ENCODE measurements at regions not wholly inside any gene's neighbourhood (a gene's known extent, or its start where the extent isn't known, plus 50 kb on each side); places are given as distances from the start of the nearest gene placed in this dataset.
"Not testable (repeated sequence)": the region's sequence is repeated elsewhere in the genome, so short reads cannot be mapped to it uniquely, and the experiment has no call there.

DNA sequence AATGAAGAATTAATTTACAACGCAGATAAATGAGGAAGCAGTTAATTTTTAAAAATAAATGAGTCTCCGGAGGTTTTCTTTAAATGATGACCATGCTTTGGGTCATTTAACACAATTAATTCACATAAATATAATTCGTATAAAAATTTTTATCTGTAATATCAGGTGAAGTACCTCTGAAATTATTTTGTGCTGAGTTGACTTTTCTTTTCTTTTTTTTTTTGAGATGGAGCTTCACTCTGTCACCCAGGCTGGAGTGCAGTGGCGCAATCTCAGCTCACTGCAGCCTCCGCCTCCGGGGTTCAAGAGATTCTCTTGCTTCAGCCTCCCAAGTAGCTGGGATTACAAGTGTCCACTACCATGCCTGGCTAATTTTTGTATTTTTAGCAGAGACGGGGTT lies 512.2 kb upstream of the TBL1XR1 start:
- not testable (repeated sequence) for TF ChIP-seq EZH2 (optimal IDR thresholded peaks at IDR 0.05; ENCODE audit: low read depth, low read length); EZH2phosphoT487 (IDR thresholded peaks at IDR 0.05; ENCODE audit: low read length)
- TF ChIP-seq, protein P1, sequence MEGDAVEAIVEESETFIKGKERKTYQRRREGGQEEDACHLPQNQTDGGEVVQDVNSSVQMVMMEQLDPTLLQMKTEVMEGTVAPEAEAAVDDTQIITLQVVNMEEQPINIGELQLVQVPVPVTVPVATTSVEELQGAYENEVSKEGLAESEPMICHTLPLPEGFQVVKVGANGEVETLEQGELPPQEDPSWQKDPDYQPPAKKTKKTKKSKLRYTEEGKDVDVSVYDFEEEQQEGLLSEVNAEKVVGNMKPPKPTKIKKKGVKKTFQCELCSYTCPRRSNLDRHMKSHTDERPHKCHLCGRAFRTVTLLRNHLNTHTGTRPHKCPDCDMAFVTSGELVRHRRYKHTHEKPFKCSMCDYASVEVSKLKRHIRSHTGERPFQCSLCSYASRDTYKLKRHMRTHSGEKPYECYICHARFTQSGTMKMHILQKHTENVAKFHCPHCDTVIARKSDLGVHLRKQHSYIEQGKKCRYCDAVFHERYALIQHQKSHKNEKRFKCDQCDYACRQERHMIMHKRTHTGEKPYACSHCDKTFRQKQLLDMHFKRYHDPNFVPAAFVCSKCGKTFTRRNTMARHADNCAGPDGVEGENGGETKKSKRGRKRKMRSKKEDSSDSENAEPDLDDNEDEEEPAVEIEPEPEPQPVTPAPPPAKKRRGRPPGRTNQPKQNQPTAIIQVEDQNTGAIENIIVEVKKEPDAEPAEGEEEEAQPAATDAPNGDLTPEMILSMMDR (IDR thresholded peaks at IDR 0.05; ENCODE audit: low read length), result not testable (repeated sequence)

All from MM.1S (cell line).